GM12873 (cell line): ENCODE measurements at regions not wholly inside any gene's neighbourhood (a gene's known extent, or its start where the extent isn't known, plus 50 kb on each side); places are given as distances from the start of the nearest gene placed in this dataset.

ENCODE experiments used
- CTCF ChIP-seq: IDR thresholded peaks from 2 replicates; pipeline ENCODE4 v1.5.1; 2012; ENCODE audit warnings: low read depth, mild to moderate bottlenecking, moderate library complexity, low read length, control low read depth; ENCODE audit not compliant: insufficient read depth; ENCODE audit errors: missing control alignments

DNA sequence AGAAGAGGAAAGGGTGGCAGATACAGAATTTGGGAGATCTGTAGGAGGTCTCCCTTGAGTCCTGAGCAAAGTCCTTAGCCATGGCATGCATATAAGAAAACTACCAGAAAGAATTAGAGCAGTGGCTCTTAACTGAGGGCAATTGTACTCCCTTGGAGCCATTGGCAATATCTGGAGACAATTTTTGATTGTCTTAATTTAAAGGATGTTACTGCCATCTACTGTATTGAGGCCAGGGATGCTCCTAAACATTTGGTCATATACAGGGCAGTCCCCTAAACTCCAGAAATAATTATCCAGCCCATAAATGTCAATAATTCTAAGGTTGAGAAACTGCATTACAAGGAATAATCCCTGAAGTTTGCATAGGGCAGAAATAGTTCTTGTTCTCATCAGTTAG is 136.4 kb upstream of the ODAD2 start:
- no peak for TF ChIP-seq CTCF

DNA sequence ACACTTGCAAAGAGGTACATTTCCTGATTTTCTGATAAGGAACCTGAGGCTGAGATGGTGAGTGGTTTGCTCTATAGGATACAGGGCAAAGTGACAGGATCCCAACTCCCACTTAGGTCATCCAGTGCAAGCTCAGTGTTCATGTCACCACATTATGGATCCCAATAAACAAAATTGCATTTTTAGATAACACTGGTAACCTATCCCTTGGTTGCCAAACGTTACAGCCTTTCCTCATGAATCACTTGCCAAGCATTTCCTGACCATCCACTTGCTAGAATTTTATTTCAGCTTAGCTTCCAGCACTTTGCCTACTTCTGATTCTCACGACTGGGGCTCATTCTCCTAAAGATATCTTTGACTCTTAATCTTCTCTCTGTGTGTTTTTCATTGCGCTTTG is 131.4 kb upstream of the ODAD2 start:
- TF ChIP-seq CTCF = no peak

DNA sequence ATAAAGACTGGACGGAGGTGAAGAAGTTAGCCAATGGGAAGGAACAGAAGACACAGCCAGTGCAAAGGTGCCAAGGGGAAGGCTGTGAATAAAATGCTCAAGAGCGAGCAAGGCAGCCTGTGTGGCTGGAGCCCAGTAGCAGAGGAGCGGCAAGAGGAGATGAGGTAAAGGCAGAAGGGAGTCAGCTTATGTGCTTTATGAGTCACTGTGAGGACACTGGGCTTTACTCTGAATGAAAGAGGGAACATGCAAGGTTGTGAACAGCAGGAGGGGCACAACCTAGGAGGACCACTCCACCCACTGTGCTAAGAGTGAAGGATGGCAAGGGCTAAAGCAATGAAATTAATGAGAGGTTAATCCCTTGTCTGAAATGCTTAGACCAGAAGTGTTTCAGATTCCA is 129.0 kb upstream of the ODAD2 start:
- TF ChIP-seq CTCF = no peak

- TF ChIP-seq CTCF = no peak
These were observed 126.8 kb upstream of the ODAD2 start for GRCh38 chr10:28125701-28126100.

GRCh38 chr10:28120795-28121194 is 121.9 kb upstream of the ODAD2 start:
- no peak for TF ChIP-seq CTCF

GRCh38 chr10:28120043-28120749 is 121.3 kb upstream of the ODAD2 start:
- TF ChIP-seq CTCF = no peak

DNA sequence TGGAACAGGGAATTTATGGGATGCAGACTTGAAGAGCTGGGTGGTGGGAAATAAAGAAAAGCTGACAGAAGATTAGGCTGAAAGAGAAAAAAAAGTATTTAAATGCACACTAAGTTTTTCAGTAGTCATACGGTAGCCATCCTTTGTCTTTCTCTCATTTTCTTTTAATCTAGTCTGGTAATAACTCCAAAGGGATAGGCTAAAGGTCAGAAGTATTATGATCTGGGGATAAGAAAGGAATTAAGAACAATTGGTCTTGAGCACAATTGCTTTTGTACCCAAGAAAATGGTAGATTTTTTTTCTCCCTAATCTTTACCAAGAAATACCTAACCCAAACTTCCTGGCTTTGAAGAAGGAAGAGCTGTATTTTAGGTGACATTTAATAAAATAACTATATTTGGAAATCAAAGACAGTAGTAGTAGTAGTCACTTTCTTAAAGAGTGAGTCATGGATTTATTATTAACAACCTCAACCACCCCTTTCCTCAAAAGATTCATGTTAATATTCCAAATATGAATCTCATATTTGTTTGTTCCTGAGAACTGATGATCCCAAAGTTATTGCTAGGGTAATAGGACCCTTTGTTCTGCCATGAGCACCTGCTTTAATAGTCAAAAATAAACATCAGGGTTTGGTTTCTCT is 120.2 kb upstream of the ODAD2 start:
- TF ChIP-seq CTCF = no peak
